HEK293T (cell line): ENCODE measurements at regions not wholly inside any gene's neighbourhood (a gene's known extent, or its start where the extent isn't known, plus 50 kb on each side); places are given as distances from the start of the nearest gene placed in this dataset.

Experiments
- CTCF ChIA-PET: fragments of 350-600 bp; formaldehyde crosslinking; extraction: SDS; loops from one replicate; lab custom pipeline; 2021; ENCODE audit warnings: antibody characterized with exemption, inconsistent platforms; lab: Yijun Ruan, JAX
- POLR2A ChIA-PET: fragments of 350-600 bp; formaldehyde crosslinking; extraction: SDS; loops from one replicate; lab custom pipeline; 2020; ENCODE audit warnings: antibody characterized with exemption, inconsistent platforms; lab: Yijun Ruan, JAX
- DNase-seq: peaks from one replicate; pipeline ENCODE4 v3.0.0; 2012; ENCODE audit warnings: mixed read lengths; ENCODE audit errors: extremely low spot score
- ARNT ChIP-seq: fragments of 450-650 bp; IDR thresholded peaks from 2 replicates; pipeline ENCODE4 v1.6.1; 2017; ENCODE audit warnings: mild to moderate bottlenecking
- BHLHE40 ChIP-seq: fragments of 450-650 bp; IDR thresholded peaks from 2 replicates; pipeline ENCODE4 v1.6.1; 2016; ENCODE audit warnings: mild to moderate bottlenecking, moderate library complexity, borderline replicate concordance
- CTBP1 ChIP-seq: fragments of 450-650 bp; IDR thresholded peaks from 2 replicates; pipeline ENCODE4 v1.6.1; 2016; ENCODE audit warnings: borderline replicate concordance
- ELF4 ChIP-seq: fragments of 450-650 bp; IDR thresholded peaks from 2 replicates; pipeline ENCODE4 v1.6.1; 2017; ENCODE audit warnings: antibody characterized with exemption
- FOXA1 ChIP-seq: fragments of 450-650 bp; IDR thresholded peaks from 2 replicates; pipeline ENCODE4 v1.6.1; 2016; ENCODE audit warnings: mild to moderate bottlenecking
- FOXK2 ChIP-seq: fragments of 450-650 bp; IDR thresholded peaks from 2 replicates; pipeline ENCODE4 v1.6.1; 2016; ENCODE audit warnings: mild to moderate bottlenecking
- FOXM1 ChIP-seq: fragments of 450-650 bp; IDR thresholded peaks from 2 replicates; pipeline ENCODE4 v1.6.1; 2017; ENCODE audit warnings: mild to moderate bottlenecking, borderline replicate concordance
- HDGF ChIP-seq: fragments of 450-650 bp; IDR thresholded peaks from 2 replicates; pipeline ENCODE4 v1.6.1; 2017; ENCODE audit warnings: antibody characterized with exemption, borderline replicate concordance
- L3MBTL2 ChIP-seq: fragments of 450-650 bp; conservative IDR thresholded peaks from 2 replicates; pipeline ENCODE4 v1.6.1; 2016; ENCODE audit warnings: mild to moderate bottlenecking
- LEF1 ChIP-seq: fragments of 450-650 bp; IDR thresholded peaks from 2 replicates; pipeline ENCODE4 v1.6.1; 2017; ENCODE audit warnings: mild to moderate bottlenecking, borderline replicate concordance
- NFRKB ChIP-seq: fragments of 450-650 bp; IDR thresholded peaks from 2 replicates; pipeline ENCODE4 v1.6.1; 2016; ENCODE audit warnings: mild to moderate bottlenecking, moderate library complexity
- PKNOX1 ChIP-seq: fragments of 450-650 bp; IDR thresholded peaks from 2 replicates; pipeline ENCODE4 v1.6.1; 2016
- SP1 ChIP-seq: fragments of 450-650 bp; IDR thresholded peaks from 2 replicates; pipeline ENCODE4 v1.6.1; 2017
- SUZ12 ChIP-seq: fragments of 450-650 bp; IDR thresholded peaks from 2 replicates; pipeline ENCODE4 v1.6.1; 2016; ENCODE audit warnings: mild to moderate bottlenecking
- TARDBP ChIP-seq: fragments of 450-650 bp; IDR thresholded peaks from 2 replicates; pipeline ENCODE4 v1.6.1; 2016
- ZNF384 ChIP-seq: fragments of 450-650 bp; IDR thresholded peaks from 2 replicates; pipeline ENCODE4 v1.6.1; 2016

- DNase-seq = no peak
- ChIA-PET POLR2A (no interaction called here), CTCF (no interaction called here)
- TF ChIP-seq ARNT (no peak), FOXM1 (no peak), BHLHE40 (no peak), SP1 (no peak), NFRKB (no peak), PKNOX1 (no peak), ZNF384 (no peak), FOXK2 (no peak), L3MBTL2 (no peak), ELF4 (no peak), FOXA1 (no peak), CTBP1 (no peak), HDGF (no peak), SUZ12 (no peak), TARDBP (no peak)
Measured at GRCh38 chr11:104666624-104667023, 231.6 kb downstream of the CASP12 start.

- no peak for TF ChIP-seq HDGF
- TF ChIP-seq CTBP1 = no peak
- no peak for TF ChIP-seq NFRKB
- TF ChIP-seq FOXA1 = no peak
- TF ChIP-seq BHLHE40 = no peak
- TF ChIP-seq ZNF384 = no peak
- no peak for TF ChIP-seq PKNOX1
- no peak for TF ChIP-seq SUZ12
- TF ChIP-seq ARNT = no peak
- TF ChIP-seq FOXM1 = no peak
- no peak for TF ChIP-seq L3MBTL2
- TF ChIP-seq SP1 = no peak
- TF ChIP-seq TARDBP = no peak
- TF ChIP-seq FOXK2 = no peak
- TF ChIP-seq ELF4 = no peak
- TF ChIP-seq LEF1 = no peak
- POLR2A ChIA-PET = no interaction called here
- CTCF ChIA-PET = no interaction called here
- DNase-seq = no peak
Measured at GRCh38 chr11:104665641-104666040, 232.6 kb downstream of the CASP12 start.

- no peak for DNase-seq
- POLR2A ChIA-PET = no interaction called here
- CTCF ChIA-PET = no interaction called here
- TF ChIP-seq SUZ12 (no peak), PKNOX1 (no peak), ZNF384 (no peak), NFRKB (no peak)
Measured at GRCh38 chr11:104663190-104664140, 234.8 kb downstream of the CASP12 start.

- ChIA-PET CTCF (no interaction called here), POLR2A (no interaction called here)
- TF ChIP-seq FOXK2 = no peak
- no peak for TF ChIP-seq ARNT
- TF ChIP-seq FOXA1 = no peak
- no peak for TF ChIP-seq NFRKB
- TF ChIP-seq TARDBP = no peak
- TF ChIP-seq FOXM1 = no peak
- TF ChIP-seq BHLHE40 = no peak
- TF ChIP-seq L3MBTL2 = no peak
- no peak for TF ChIP-seq ELF4
- TF ChIP-seq CTBP1 = no peak
- TF ChIP-seq PKNOX1 = no peak
- TF ChIP-seq SP1 = no peak
- no peak for TF ChIP-seq SUZ12
- TF ChIP-seq HDGF = no peak
- no peak for TF ChIP-seq LEF1
- DNase-seq = no peak
Measured at GRCh38 chr11:104661901-104662300, 236.4 kb downstream of the CASP12 start.

GRCh38 chr11:104661471-104661870 lies 236.8 kb downstream of the CASP12 start:
- CTCF ChIA-PET = no interaction called here
- POLR2A ChIA-PET = no interaction called here
- TF ChIP-seq HDGF = no peak
- TF ChIP-seq L3MBTL2 = no peak
- no peak for TF ChIP-seq TARDBP
- TF ChIP-seq BHLHE40 = no peak
- TF ChIP-seq FOXA1 = no peak
- no peak for TF ChIP-seq LEF1
- no peak for TF ChIP-seq NFRKB
- TF ChIP-seq FOXM1 = no peak
- no peak for TF ChIP-seq ARNT
- no peak for TF ChIP-seq ZNF384
- TF ChIP-seq FOXK2 = no peak

More at GRCh38 chr11:104661471-104661870, 236.8 kb downstream of the CASP12 start:
- no peak for DNase-seq
